HepG2 (cell line): ENCODE measurements at regions not wholly inside any gene's neighbourhood (a gene's known extent, or its start where the extent isn't known, plus 50 kb on each side); places are given as distances from the start of the nearest gene placed in this dataset.
A peak's percentile ranks its signal among the peaks of the same experiment; 100 is the strongest.

Experiments used
- MAZ ChIP-seq, 2 experiments: sonication (generic) in 1 of 2; formaldehyde crosslinking in 1 of 2; IDR thresholded peaks; 2 replicates each; pipeline versions ENCODE4 v1.5.0 to v1.6.1; 2012 to 2020; ENCODE audit warnings: low read depth in 2 of 2, mild to moderate bottlenecking in 2 of 2, borderline replicate concordance in 1 of 2, improper control_type of control experiment in 1 of 2, low read length in 1 of 2, missing genetic modification reagents in 1 of 2, moderate library complexity in 1 of 2
- NAIF1 ChIP-seq: sonication (generic); formaldehyde crosslinking; IDR thresholded peaks from 2 replicates; pipeline ENCODE4 v1.5.0; 2020; ENCODE audit warnings: mild to moderate bottlenecking, missing genetic modification reagents, borderline replicate concordance
- RNF2 ChIP-seq: fragments of 450-650 bp; conservative IDR thresholded peaks from 2 replicates; pipeline ENCODE4 v1.6.1; 2016; ENCODE audit warnings: low read depth
- SAP130 ChIP-seq: IDR thresholded peaks from 2 replicates; pipeline ENCODE4 v1.6.1; 2016; ENCODE audit warnings: low read depth
- ZNF317 ChIP-seq: sonication (generic); formaldehyde crosslinking; IDR thresholded peaks from 2 replicates; pipeline ENCODE4 v1.5.0; 2020; ENCODE audit warnings: mild to moderate bottlenecking, missing genetic modification reagents
- ZNF335 ChIP-seq: sonication (generic); formaldehyde crosslinking; IDR thresholded peaks from 2 replicates; pipeline ENCODE4 v1.4.0; 2020; ENCODE audit warnings: missing genetic modification reagents
- ZNF337 ChIP-seq: sonication (generic); formaldehyde crosslinking; IDR thresholded peaks from 2 replicates; pipeline ENCODE4 v1.5.1; 2020; ENCODE audit warnings: missing genetic modification reagents, low read depth, mild to moderate bottlenecking, borderline replicate concordance
- ZNF891 ChIP-seq: sonication (generic); formaldehyde crosslinking; IDR thresholded peaks from 2 replicates; pipeline ENCODE4 v1.5.0; 2020; ENCODE audit warnings: mild to moderate bottlenecking, missing genetic modification reagents
- TF ChIP-seq, protein P1 (sequence below): IDR thresholded peaks from 2 replicates; pipeline ENCODE4 v1.6.1; 2016; ENCODE audit warnings: low read depth, missing genetic modification reagents, missing compliant biosample characterization
- TF ChIP-seq, protein P2 (sequence below): sonication (generic); formaldehyde crosslinking; IDR thresholded peaks from 2 replicates; pipeline ENCODE4 v1.9.0; 2022; ENCODE audit warnings: low read depth, missing genetic modification reagents
- TF ChIP-seq, protein P3 (sequence below): fragments of 450-650 bp; IDR thresholded peaks from 2 replicates; pipeline ENCODE4 v1.6.1; 2016
- TF ChIP-seq, protein P4 (sequence below): sonication (generic); formaldehyde crosslinking; IDR thresholded peaks from one replicate; pipeline ENCODE4 v1.5.1; 2020; ENCODE audit warnings: mild to moderate bottlenecking, missing genetic modification reagents; ENCODE audit errors: not compliant biosample characterization

DNA sequence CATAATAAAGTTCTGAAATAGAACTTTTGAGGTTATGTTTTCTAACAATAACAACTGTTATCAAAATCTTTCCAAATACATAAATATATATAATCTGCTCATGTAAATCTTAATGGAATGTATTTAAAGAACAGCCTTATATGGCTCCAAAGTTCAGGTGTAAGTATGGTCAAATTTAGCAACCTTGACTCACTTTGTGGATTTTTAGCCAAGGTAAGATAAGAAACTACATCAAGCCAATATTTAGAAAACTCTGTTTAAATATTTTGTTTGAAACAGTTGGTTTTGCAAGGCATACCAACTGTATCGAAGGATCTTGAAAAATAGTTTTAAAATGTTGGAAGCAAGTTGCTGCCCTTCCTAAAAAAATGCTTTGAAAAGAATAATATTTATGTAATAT lies 228.9 kb upstream of the SEMA3D start (continued):
- TF ChIP-seq, protein P1, sequence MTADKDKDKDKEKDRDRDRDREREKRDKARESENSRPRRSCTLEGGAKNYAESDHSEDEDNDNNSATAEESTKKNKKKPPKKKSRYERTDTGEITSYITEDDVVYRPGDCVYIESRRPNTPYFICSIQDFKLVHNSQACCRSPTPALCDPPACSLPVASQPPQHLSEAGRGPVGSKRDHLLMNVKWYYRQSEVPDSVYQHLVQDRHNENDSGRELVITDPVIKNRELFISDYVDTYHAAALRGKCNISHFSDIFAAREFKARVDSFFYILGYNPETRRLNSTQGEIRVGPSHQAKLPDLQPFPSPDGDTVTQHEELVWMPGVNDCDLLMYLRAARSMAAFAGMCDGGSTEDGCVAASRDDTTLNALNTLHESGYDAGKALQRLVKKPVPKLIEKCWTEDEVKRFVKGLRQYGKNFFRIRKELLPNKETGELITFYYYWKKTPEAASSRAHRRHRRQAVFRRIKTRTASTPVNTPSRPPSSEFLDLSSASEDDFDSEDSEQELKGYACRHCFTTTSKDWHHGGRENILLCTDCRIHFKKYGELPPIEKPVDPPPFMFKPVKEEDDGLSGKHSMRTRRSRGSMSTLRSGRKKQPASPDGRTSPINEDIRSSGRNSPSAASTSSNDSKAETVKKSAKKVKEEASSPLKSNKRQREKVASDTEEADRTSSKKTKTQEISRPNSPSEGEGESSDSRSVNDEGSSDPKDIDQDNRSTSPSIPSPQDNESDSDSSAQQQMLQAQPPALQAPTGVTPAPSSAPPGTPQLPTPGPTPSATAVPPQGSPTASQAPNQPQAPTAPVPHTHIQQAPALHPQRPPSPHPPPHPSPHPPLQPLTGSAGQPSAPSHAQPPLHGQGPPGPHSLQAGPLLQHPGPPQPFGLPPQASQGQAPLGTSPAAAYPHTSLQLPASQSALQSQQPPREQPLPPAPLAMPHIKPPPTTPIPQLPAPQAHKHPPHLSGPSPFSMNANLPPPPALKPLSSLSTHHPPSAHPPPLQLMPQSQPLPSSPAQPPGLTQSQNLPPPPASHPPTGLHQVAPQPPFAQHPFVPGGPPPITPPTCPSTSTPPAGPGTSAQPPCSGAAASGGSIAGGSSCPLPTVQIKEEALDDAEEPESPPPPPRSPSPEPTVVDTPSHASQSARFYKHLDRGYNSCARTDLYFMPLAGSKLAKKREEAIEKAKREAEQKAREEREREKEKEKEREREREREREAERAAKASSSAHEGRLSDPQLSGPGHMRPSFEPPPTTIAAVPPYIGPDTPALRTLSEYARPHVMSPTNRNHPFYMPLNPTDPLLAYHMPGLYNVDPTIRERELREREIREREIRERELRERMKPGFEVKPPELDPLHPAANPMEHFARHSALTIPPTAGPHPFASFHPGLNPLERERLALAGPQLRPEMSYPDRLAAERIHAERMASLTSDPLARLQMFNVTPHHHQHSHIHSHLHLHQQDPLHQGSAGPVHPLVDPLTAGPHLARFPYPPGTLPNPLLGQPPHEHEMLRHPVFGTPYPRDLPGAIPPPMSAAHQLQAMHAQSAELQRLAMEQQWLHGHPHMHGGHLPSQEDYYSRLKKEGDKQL (CRISPR knock-in tag): peak; percentile 40; the same call in 1 of the 2 replicates
- TF ChIP-seq RNF2: no peak
- no peak for TF ChIP-seq ZNF335 (CRISPR knock-in tag)
- TF ChIP-seq, protein P2, sequence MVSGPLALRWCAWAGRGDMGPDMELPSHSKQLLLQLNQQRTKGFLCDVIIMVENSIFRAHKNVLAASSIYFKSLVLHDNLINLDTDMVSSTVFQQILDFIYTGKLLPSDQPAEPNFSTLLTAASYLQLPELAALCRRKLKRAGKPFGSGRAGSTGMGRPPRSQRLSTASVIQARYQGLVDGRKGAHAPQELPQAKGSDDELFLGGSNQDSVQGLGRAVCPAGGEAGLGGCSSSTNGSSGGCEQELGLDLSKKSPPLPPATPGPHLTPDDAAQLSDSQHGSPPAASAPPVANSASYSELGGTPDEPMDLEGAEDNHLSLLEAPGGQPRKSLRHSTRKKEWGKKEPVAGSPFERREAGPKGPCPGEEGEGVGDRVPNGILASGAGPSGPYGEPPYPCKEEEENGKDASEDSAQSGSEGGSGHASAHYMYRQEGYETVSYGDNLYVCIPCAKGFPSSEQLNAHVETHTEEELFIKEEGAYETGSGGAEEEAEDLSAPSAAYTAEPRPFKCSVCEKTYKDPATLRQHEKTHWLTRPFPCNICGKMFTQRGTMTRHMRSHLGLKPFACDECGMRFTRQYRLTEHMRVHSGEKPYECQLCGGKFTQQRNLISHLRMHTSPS: no peak
- TF ChIP-seq ZNF337: no peak
- no peak for TF ChIP-seq NAIF1 (CRISPR knock-in tag)
- no peak for TF ChIP-seq MAZ (IDR thresholded peaks at IDR 0.05; ENCODE audit: borderline replicate concordance, low read depth, low read length)
- TF ChIP-seq MAZ (CRISPR knock-in tag; IDR thresholded peaks at IDR 0.05; ENCODE audit: low read depth): no peak
- no peak for TF ChIP-seq ZNF317
- TF ChIP-seq, protein P3, sequence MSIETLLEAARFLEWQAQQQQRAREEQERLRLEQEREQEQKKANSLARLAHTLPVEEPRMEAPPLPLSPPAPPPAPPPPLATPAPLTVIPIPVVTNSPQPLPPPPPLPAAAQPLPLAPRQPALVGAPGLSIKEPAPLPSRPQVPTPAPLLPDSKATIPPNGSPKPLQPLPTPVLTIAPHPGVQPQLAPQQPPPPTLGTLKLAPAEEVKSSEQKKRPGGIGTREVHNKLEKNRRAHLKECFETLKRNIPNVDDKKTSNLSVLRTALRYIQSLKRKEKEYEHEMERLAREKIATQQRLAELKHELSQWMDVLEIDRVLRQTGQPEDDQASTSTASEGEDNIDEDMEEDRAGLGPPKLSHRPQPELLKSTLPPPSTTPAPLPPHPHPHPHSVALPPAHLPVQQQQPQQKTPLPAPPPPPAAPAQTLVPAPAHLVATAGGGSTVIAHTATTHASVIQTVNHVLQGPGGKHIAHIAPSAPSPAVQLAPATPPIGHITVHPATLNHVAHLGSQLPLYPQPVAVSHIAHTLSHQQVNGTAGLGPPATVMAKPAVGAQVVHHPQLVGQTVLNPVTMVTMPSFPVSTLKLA: no peak
- no peak for TF ChIP-seq ZNF891 (CRISPR knock-in tag)
- TF ChIP-seq, protein P4, sequence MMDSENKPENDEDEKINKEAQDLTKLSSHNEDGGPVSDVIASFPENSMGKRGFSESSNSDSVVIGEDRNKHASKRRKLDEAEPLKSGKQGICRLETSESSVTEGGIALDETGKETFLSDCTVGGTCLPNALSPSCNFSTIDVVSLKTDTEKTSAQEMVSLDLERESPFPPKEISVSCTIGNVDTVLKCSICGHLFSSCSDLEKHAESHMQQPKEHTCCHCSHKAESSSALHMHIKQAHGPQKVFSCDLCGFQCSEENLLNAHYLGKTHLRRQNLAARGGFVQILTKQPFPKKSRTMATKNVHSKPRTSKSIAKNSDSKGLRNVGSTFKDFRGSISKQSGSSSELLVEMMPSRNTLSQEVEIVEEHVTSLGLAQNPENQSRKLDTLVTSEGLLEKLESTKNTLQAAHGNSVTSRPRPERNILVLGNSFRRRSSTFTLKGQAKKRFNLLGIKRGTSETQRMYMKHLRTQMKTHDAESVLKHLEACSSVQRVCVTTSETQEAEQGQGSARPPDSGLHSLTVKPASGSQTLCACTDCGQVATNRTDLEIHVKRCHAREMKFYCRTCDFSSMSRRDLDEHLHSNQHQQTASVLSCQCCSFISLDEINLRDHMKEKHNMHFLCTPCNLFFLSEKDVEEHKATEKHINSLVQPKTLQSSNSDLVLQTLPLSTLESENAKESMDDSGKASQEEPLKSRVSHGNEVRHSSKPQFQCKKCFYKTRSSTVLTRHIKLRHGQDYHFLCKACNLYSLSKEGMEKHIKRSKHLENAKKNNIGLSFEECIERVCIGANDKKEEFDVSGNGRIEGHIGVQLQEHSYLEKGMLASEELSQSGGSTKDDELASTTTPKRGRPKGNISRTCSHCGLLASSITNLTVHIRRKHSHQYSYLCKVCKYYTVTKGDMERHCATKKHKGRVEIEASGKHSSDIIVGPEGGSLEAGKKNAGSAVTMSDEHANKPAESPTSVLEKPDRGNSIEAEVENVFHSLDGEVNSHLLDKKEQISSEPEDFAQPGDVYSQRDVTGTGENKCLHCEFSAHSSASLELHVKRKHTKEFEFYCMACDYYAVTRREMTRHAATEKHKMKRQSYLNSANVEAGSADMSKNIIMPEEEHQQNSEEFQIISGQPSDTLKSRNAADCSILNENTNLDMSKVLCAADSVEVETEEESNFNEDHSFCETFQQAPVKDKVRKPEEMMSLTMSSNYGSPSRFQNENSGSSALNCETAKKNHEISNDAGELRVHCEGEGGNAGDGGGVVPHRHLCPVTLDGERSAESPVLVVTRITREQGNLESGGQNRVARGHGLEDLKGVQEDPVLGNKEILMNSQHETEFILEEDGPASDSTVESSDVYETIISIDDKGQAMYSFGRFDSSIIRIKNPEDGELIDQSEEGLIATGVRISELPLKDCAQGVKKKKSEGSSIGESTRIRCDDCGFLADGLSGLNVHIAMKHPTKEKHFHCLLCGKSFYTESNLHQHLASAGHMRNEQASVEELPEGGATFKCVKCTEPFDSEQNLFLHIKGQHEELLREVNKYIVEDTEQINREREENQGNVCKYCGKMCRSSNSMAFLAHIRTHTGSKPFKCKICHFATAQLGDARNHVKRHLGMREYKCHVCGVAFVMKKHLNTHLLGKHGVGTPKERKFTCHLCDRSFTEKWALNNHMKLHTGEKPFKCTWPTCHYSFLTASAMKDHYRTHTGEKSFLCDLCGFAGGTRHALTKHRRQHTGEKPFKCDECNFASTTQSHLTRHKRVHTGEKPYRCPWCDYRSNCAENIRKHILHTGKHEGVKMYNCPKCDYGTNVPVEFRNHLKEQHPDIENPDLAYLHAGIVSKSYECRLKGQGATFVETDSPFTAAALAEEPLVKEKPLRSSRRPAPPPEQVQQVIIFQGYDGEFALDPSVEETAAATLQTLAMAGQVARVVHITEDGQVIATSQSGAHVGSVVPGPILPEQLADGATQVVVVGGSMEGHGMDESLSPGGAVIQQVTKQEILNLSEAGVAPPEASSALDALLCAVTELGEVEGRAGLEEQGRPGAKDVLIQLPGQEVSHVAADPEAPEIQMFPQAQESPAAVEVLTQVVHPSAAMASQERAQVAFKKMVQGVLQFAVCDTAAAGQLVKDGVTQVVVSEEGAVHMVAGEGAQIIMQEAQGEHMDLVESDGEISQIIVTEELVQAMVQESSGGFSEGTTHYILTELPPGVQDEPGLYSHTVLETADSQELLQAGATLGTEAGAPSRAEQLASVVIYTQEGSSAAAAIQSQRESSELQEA (CRISPR knock-in tag): no peak
- TF ChIP-seq SAP130: no peak
